NT2/D1 (cell line): ENCODE measurements at regions not wholly inside any gene's neighbourhood (a gene's known extent, or its start where the extent isn't known, plus 50 kb on each side); places are given as distances from the start of the nearest gene placed in this dataset.

ENCODE experiments used
- SUZ12 ChIP-seq: IDR thresholded peaks from 2 replicates; pipeline ENCODE4 v1.6.1; 2011; ENCODE audit not compliant: insufficient read length, insufficient read depth; ENCODE audit errors: extremely low read depth
- YY1 ChIP-seq: IDR thresholded peaks from 2 replicates; pipeline ENCODE4 v1.6.1; 2011; ENCODE audit not compliant: insufficient read length, insufficient read depth
- ZNF274 ChIP-seq: IDR thresholded peaks from 2 replicates; pipeline ENCODE4 v1.6.1; 2011; ENCODE audit warnings: mild to moderate bottlenecking, low read depth, low read length

- no peak for TF ChIP-seq SUZ12
- no peak for TF ChIP-seq ZNF274
- no peak for TF ChIP-seq YY1
Observed at GRCh38 chrX:94365736-94366135, 691.7 kb downstream of the FAM133A start.
